ENCODE measurements at regions not wholly inside any gene's neighbourhood (a gene's known extent, or its start where the extent isn't known, plus 50 kb on each side); places are given as distances from the start of the nearest gene placed in this dataset.

- no peaks in the 10 kb centered on the region for H3K27me3 ChIP-seq (ENCODE audit: control insufficient read depth, insufficient read depth, low read length)
- no peak overlapping the region for H3K4me3 ChIP-seq (ENCODE audit: low read depth, low read length)
- TF ChIP-seq CTCF (IDR thresholded peaks at IDR 0.05; ENCODE audit: insufficient read depth, low read length, poor library complexity, severe bottlenecking) = no peak
- no peaks in the 10 kb centered on the region for H3K36me3 ChIP-seq (ENCODE audit: control insufficient read depth, insufficient read depth, low read length)
- no peak for DNase-seq (ENCODE audit: low read depth)
Measured at GRCh38 chr13:73497430-73497829, 438.6 kb downstream of the KLF5 start.

- DNase-seq (ENCODE audit: low read depth) = no peak
- H3K4me3 ChIP-seq (ENCODE audit: low read depth, low read length) = no peak overlapping the region
- no peaks in the 10 kb centered on the region for H3K27me3 ChIP-seq (ENCODE audit: control insufficient read depth, insufficient read depth, low read length)
- no peak for TF ChIP-seq CTCF (IDR thresholded peaks at IDR 0.05; ENCODE audit: insufficient read depth, low read length, poor library complexity, severe bottlenecking)
- no peaks in the 10 kb centered on the region for H3K36me3 ChIP-seq (ENCODE audit: control insufficient read depth, insufficient read depth, low read length)
Measured at GRCh38 chr13:73496711-73497110, 437.9 kb downstream of the KLF5 start.

- Histone ChIP-seq H3K4me3 (ENCODE audit: low read depth, low read length) (no peak overlapping the region), H3K27me3 (ENCODE audit: control insufficient read depth, insufficient read depth, low read length) (no peaks in the 10 kb centered on the region), H3K36me3 (ENCODE audit: control insufficient read depth, insufficient read depth, low read length) (no peaks in the 10 kb centered on the region)
- no peak for TF ChIP-seq CTCF (IDR thresholded peaks at IDR 0.05; ENCODE audit: insufficient read depth, low read length, poor library complexity, severe bottlenecking)
- no peak for DNase-seq (ENCODE audit: low read depth)
Measured at GRCh38 chr13:73492811-73493210, 434.0 kb downstream of the KLF5 start.

- DNase-seq (ENCODE audit: low read depth) = no peak
- TF ChIP-seq CTCF (IDR thresholded peaks at IDR 0.05; ENCODE audit: insufficient read depth, low read length, poor library complexity, severe bottlenecking) = no peak
- H3K4me3 ChIP-seq (ENCODE audit: low read depth, low read length) = no peak overlapping the region
Measured at GRCh38 chr13:73482556-73482955, 423.8 kb downstream of the KLF5 start.

GRCh38 chr13:73481886-73482445 lies 423.2 kb downstream of the KLF5 start:
- no peaks in the 10 kb centered on the region for H3K36me3 ChIP-seq (ENCODE audit: control insufficient read depth, insufficient read depth, low read length)
- TF ChIP-seq CTCF (IDR thresholded peaks at IDR 0.05; ENCODE audit: insufficient read depth, low read length, poor library complexity, severe bottlenecking) = no peak
- no peaks in the 10 kb centered on the region for H3K27me3 ChIP-seq (ENCODE audit: control insufficient read depth, insufficient read depth, low read length)
- DNase-seq (ENCODE audit: low read depth) = no peak
- no peak overlapping the region for H3K4me3 ChIP-seq (ENCODE audit: low read depth, low read length)

More at GRCh38 chr13:73482556-73482955, 423.8 kb downstream of the KLF5 start:
- Histone ChIP-seq H3K27me3 (ENCODE audit: control insufficient read depth, insufficient read depth, low read length) (no peaks in the 10 kb centered on the region), H3K36me3 (ENCODE audit: control insufficient read depth, insufficient read depth, low read length) (no peaks in the 10 kb centered on the region)

Data from kidney epithelial cell (primary cell).